NCI-H2107 treated with DMSO at 0.1 percent for 48 hours (cell line): ENCODE measurements at regions not wholly inside any gene's neighbourhood (a gene's known extent, or its start where the extent isn't known, plus 50 kb on each side); places are given as distances from the start of the nearest gene placed in this dataset.

ENCODE experiments used
- DNase-seq: peaks from one replicate; lab custom pipeline; 2025; ENCODE audit not compliant: unreplicated experiment; lab: John Stamatoyannopoulos, UW

GRCh38 chr18:78099979-78100588 is 850.4 kb downstream of the GALR1 start:
- no peak for DNase-seq

- no peak for DNase-seq
Observed at GRCh38 chr18:78101091-78101490, 851.4 kb downstream of the GALR1 start.

- DNase-seq = no peak
Observed at GRCh38 chr18:78102135-78102534, 852.5 kb downstream of the GALR1 start.

GRCh38 chr18:78105611-78106010 is 856.0 kb downstream of the GALR1 start:
- DNase-seq = no peak

GRCh38 chr18:78106946-78107345 is 857.3 kb downstream of the GALR1 start:
- DNase-seq = no peak

- no peak for DNase-seq
Observed at GRCh38 chr18:78107363-78107762, 857.7 kb downstream of the GALR1 start.

- no peak for DNase-seq
Observed at GRCh38 chr18:78108554-78108953, 858.9 kb downstream of the GALR1 start.

GRCh38 chr18:78113136-78113939 is 863.7 kb downstream of the GALR1 start:
- no peak for DNase-seq

GRCh38 chr18:78113940-78114251 is 864.2 kb downstream of the GALR1 start:
- DNase-seq = no peak

- no peak for DNase-seq
Observed at GRCh38 chr18:78115896-78116561, 863.6 kb upstream of the SALL3 start.

GRCh38 chr18:78123144-78123909 is 856.3 kb upstream of the SALL3 start:
- no peak for DNase-seq

- DNase-seq = no peak
Observed at GRCh38 chr18:78123926-78124797, 855.5 kb upstream of the SALL3 start.

GRCh38 chr18:78125206-78125896 is 854.3 kb upstream of the SALL3 start:
- DNase-seq = no peak

- DNase-seq = no peak
Observed at GRCh38 chr18:78126106-78126505, 853.5 kb upstream of the SALL3 start.

- DNase-seq = no peak
Observed at GRCh38 chr18:78126536-78126935, 853.1 kb upstream of the SALL3 start.

- no peak for DNase-seq
Observed at GRCh38 chr18:78127041-78127440, 852.6 kb upstream of the SALL3 start.

- no peak for DNase-seq
Observed at GRCh38 chr18:78128004-78128403, 851.6 kb upstream of the SALL3 start.

GRCh38 chr18:78129260-78129659 is 850.4 kb upstream of the SALL3 start:
- no peak for DNase-seq

GRCh38 chr18:78130232-78131195 is 849.1 kb upstream of the SALL3 start:
- DNase-seq = no peak
